ENCODE measurements at regions not wholly inside any gene's neighbourhood (a gene's known extent, or its start where the extent isn't known, plus 50 kb on each side); places are given as distances from the start of the nearest gene placed in this dataset.

GRCh38 chr7:96410126-96410839, 88.4 kb upstream of the SLC25A13 start:
- no peak for DNase-seq (ENCODE audit: low spot score)

- DNase-seq (ENCODE audit: low spot score) = no peak
These were observed 87.0 kb upstream of the SLC25A13 start for GRCh38 chr7:96408881-96409280.

DNA sequence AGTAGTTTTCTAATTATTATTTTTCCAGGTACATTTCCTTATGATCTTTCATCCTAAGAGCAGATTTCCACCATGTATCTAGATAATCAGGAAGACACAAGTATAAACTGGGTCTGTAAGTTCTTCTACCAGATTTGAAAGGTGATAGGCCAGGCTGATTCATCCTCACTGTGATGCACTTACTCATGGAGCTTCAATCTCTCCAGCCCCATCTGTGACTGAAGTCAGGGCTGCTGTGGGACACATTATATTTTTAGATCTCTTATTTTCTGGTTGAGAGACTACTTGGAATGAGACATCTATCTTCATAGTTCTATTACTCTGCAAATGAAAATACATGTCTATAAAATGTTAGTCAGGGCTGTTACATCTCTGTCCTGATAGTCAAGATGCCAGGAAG, 85.5 kb upstream of the SLC25A13 start:
- no peak for DNase-seq (ENCODE audit: low spot score)

- no peak for DNase-seq (ENCODE audit: low spot score)
These were observed 81.0 kb upstream of the SLC25A13 start for GRCh38 chr7:96402913-96403312.

DNA sequence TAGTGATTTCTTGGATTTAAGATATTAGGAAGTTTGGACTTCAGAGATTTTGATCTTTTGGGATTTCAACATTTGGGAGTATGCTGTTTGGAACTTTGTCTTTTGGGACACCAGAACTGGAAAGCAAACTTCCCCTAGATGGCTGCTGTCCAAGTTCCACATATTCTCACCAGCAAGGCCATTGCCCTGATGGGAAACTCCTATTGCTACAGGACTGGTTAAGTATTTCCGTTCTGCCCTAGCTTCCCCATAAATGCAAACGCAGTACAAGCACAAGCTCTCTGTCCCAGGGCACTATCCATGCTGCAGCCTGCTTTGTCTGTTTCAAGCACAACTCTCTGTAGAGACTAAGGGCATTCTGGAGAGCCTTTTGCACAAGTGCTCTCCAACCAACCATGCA, 79.3 kb upstream of the SLC25A13 start:
- no peak for DNase-seq (ENCODE audit: low spot score)

GRCh38 chr7:96400518-96400917, 78.6 kb upstream of the SLC25A13 start:
- DNase-seq (ENCODE audit: low spot score) = no peak

GRCh38 chr7:96400001-96400400, 78.1 kb upstream of the SLC25A13 start:
- no peak for DNase-seq (ENCODE audit: low spot score)

GRCh38 chr7:96397936-96398598, 76.2 kb upstream of the SLC25A13 start:
- no peak for DNase-seq (ENCODE audit: low spot score)

GRCh38 chr7:96388620-96389383, 66.9 kb upstream of the SLC25A13 start:
- DNase-seq (ENCODE audit: low spot score) = no peak

DNA sequence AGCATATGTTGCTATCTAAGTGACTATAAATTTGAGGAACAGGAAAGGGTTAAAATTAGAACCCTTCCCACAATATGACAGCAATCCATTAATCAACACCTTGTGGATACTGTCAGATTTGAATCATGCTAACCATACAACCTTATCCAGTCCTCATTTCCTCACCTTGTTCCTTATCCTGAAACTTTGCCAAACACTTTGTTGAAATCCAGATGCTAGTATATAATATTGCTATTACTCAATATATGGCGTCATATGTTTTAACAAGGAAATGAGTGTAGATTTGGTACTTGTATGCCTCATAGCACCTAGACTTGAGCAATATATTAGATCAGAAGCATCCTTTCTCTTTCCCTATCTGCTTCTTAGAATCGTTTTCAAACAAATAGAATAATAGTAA, 66.3 kb upstream of the SLC25A13 start:
- DNase-seq (ENCODE audit: low spot score) = no peak

DNA sequence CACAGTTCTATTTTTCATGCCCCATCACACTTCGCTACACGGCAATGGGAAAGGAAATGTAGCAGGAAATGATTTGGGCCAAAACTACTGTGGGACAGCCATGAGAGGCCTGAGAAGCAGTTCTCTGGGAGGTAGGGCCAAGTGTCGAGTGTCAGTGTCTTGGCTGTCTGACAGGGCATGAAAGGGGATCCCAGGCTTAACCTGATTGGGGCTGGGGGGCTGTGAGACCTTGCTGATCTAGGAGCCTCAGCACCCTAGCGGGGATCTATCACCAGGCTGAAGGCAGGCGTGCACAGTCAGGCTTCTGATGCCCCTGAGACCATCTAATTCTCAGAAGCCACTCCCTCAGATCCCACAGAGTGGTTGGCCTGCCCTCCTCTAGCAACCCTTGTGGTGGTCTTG, 58.2 kb upstream of the SLC25A13 start:
- no peak for DNase-seq (ENCODE audit: low spot score)

- no peak for DNase-seq (ENCODE audit: low spot score)
These were observed 55.5 kb upstream of the SLC25A13 start for GRCh38 chr7:96377399-96377798.
